Muscle layer of duodenum (tissue), 2 donors: ENCODE measurements at regions not wholly inside any gene's neighbourhood (a gene's known extent, or its start where the extent isn't known, plus 50 kb on each side); places are given as distances from the start of the nearest gene placed in this dataset.

Experiments used
- H3K27ac ChIP-seq: one replicate; pipeline ENCODE4 v1.7.0; 2013; ENCODE audit warnings: mild to moderate bottlenecking, low read length
- H3K27me3 ChIP-seq: one replicate; pipeline ENCODE4 v1.7.0; 2013; ENCODE audit warnings: low read depth, mild to moderate bottlenecking, control low read depth, low read length
- H3K36me3 ChIP-seq, 2 donors: one replicate each; pipeline ENCODE4 v1.7.0; 2013; ENCODE audit warnings: low read length in 2 of 2, control low read depth in 1 of 2, mild to moderate bottlenecking in 1 of 2; ENCODE audit not compliant: insufficient read depth in 2 of 2, control insufficient read depth in 1 of 2
- H3K4me1 ChIP-seq, 2 donors: one replicate each; pipeline ENCODE4 v1.7.0; 2013; ENCODE audit warnings: low read length in 2 of 2, mild to moderate bottlenecking in 2 of 2, control low read depth in 1 of 2, moderate library complexity in 1 of 2; ENCODE audit not compliant: insufficient read depth in 2 of 2, control insufficient read depth in 1 of 2
- H3K4me3 ChIP-seq, 2 donors: one replicate each; pipeline ENCODE4 v1.7.0; 2013; ENCODE audit warnings: low read length in 2 of 2, low read depth in 1 of 2, mild to moderate bottlenecking in 1 of 2
- H3K9me3 ChIP-seq, 2 donors: one replicate each; pipeline ENCODE4 v1.7.0; 2013; ENCODE audit warnings: low read length in 2 of 2, control low read depth in 1 of 2, mild to moderate bottlenecking in 1 of 2; ENCODE audit not compliant: control insufficient read depth in 1 of 2
- donor health status: healthy.

GRCh38 chr2:9681427-9681817 lies 50.6 kb upstream of the YWHAQ start:
- no peaks in the 10 kb centered on the region for H3K36me3 ChIP-seq
- no peaks in the 10 kb centered on the region for H3K27me3 ChIP-seq

DNA sequence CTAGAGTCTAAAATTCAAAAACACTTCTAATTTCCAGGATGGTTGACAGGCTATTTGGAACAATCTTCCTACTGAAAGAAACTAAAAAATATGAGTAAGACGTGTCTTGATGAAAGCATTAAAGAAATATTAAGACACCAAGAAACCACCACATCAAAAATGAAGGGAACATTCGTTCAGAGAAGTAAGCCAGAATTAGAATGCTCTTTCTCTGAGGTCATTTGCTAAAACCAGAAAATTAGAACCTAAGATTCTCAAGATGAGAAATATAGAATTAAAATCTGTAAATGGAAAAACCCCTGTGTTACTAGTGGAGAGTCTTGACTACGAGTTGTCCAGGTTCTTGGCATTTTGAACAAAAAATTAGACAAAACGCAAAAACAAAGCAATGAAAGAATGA lies 54.8 kb upstream of the YWHAQ start:
- no peak overlapping the region for H3K27ac ChIP-seq
- H3K27me3 ChIP-seq, result no peaks in the 10 kb centered on the region
- no peaks in the 10 kb centered on the region for H3K36me3 ChIP-seq
- no peaks in the 10 kb centered on the region for H3K9me3 ChIP-seq
- no peaks in the 10 kb centered on the region for H3K4me1 ChIP-seq
- H3K4me3 ChIP-seq, result no peak overlapping the region

More at GRCh38 chr2:9681427-9681817, 50.6 kb upstream of the YWHAQ start:
- Histone ChIP-seq H3K9me3 (no peaks in the 10 kb centered on the region), H3K27ac (no peak overlapping the region), H3K4me3 (no peak overlapping the region), H3K4me1 (no peaks in the 10 kb centered on the region)

DNA sequence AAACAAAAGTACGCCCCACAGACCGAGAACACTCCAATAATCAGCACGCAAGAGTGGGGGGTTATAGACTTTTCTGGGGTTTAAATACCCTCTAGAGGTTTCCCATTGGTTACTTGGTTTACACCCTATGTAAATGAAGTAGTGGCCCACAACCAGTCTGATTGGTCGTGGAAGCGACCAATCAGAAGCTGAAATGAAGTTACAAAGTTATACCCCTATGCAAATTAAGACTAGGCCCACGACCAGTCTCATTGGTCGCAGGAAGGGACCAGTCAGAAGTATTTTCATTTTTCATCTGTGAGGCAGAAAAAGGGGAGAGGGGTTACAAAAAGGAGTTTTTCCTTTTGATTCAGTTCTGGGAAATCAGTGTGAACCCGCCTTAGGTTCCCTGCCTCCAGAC lies 55.3 kb upstream of the YWHAQ start:
- no peaks in the 10 kb centered on the region for H3K9me3 ChIP-seq
- H3K27me3 ChIP-seq, result no peaks in the 10 kb centered on the region
- H3K27ac ChIP-seq, result no peak overlapping the region
- no peaks in the 10 kb centered on the region for H3K4me1 ChIP-seq
- no peaks in the 10 kb centered on the region for H3K36me3 ChIP-seq
- no peak overlapping the region for H3K4me3 ChIP-seq

DNA sequence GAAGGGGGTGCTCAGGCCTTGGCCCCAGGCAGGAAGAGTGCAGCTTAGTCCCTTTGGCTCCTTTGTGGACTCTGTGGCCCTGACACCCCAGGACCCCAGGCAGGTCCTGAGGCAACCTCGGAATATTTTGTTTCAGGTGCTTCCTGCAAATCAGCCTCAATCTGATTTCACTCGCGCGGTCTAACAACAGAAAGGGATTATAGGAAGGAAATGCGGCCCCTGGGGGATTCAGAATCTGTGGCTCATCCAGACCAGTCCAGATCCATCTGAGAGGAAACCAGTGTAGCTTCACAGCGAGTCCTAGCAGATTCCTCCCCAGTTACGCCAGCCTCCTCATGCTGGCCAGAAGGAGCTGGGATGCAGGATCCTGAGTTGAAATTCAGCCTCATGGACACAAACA lies 59.5 kb upstream of the YWHAQ start:
- Histone ChIP-seq H3K4me3 (no peak overlapping the region), H3K4me1 (peaks cover 0 to 17% of the 10 kb centered on the region in 2 donors), H3K36me3 (peaks cover 0 to 3% of the 10 kb centered on the region in 2 donors), H3K27ac (no peak overlapping the region), H3K9me3 (no peaks in the 10 kb centered on the region), H3K27me3 (no peaks in the 10 kb centered on the region)

GRCh38 chr2:9690716-9691498 lies 60.1 kb upstream of the YWHAQ start:
- Histone ChIP-seq H3K4me1 (peaks cover 0 to 17% of the 10 kb centered on the region in 2 donors), H3K4me3 (no peak overlapping the region), H3K27ac (no peak overlapping the region), H3K9me3 (no peaks in the 10 kb centered on the region), H3K36me3 (peaks cover 0 to 3% of the 10 kb centered on the region in 2 donors), H3K27me3 (no peaks in the 10 kb centered on the region)

DNA sequence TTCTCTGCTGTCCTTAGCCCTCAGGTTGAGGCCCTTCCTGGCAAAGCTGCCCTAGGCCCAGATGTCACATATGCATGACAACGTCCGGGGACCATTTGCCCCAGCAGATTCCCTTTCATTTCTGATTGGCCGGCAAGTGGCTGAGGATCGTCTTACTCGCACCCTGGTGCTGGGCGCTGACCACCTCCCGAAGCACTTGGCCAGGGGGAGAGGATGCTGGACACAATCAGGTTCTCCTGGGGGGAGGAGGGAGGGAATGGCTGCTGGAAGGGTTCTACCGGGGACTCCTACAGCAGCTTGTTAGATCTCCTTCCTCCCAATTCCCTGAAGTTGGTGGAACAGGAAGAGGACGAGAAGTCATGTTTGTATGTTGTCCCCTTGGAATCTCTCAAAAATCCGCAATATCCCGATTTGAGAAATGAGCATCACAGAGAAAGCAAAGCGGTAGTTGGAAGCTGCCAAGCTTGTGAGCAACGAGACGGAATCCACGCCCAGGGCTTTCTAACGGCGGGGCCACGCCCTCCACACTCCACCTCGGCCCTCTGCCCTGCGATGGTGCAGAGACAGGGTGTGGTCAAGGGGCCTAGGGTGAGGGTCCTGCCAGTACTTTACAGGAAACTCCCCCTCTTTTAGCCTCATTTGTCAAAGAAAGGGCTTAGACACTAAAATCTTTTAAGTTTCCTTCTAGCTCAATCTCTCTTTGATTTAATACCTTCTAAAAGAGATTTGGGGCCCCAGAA lies 61.8 kb upstream of the YWHAQ start:
- Histone ChIP-seq H3K4me1 (peaks cover 0 to 17% of the 10 kb centered on the region in 2 donors), H3K27me3 (no peaks in the 10 kb centered on the region), H3K4me3 (peak overlapping the region in 1 of 2 donors; percentile 38), H3K36me3 (peaks cover 0 to 3% of the 10 kb centered on the region in 2 donors), H3K9me3 (no peaks in the 10 kb centered on the region), H3K27ac (peak overlapping the region; percentile 45)

GRCh38 chr2:9693196-9693491 lies 62.3 kb upstream of the YWHAQ start:
- Histone ChIP-seq H3K36me3 (peaks cover 0 to 3% of the 10 kb centered on the region in 2 donors), H3K27me3 (no peaks in the 10 kb centered on the region), H3K9me3 (no peaks in the 10 kb centered on the region), H3K27ac (peak overlapping the region; percentile 45), H3K4me3 (peak overlapping the region in 1 of 2 donors; percentile 38), H3K4me1 (peaks cover 0 to 17% of the 10 kb centered on the region in 2 donors)

- no peaks in the 10 kb centered on the region for H3K27me3 ChIP-seq
- H3K27ac ChIP-seq, result no peak overlapping the region
- H3K36me3 ChIP-seq, result peaks cover 0 to 3% of the 10 kb centered on the region in 2 donors
- H3K4me3 ChIP-seq, result no peak overlapping the region
- H3K4me1 ChIP-seq, result peaks cover 0 to 17% of the 10 kb centered on the region in 2 donors
- H3K9me3 ChIP-seq, result no peaks in the 10 kb centered on the region
Measured at GRCh38 chr2:9693646-9694045, 62.8 kb upstream of the YWHAQ start.

GRCh38 chr2:9694661-9695234 lies 64.0 kb upstream of the YWHAQ start:
- Histone ChIP-seq H3K4me3 (no peak overlapping the region), H3K9me3 (no peaks in the 10 kb centered on the region), H3K4me1 (peaks cover 0 to 17% of the 10 kb centered on the region in 2 donors), H3K27me3 (no peaks in the 10 kb centered on the region), H3K27ac (no peak overlapping the region), H3K36me3 (peaks cover 0 to 3% of the 10 kb centered on the region in 2 donors)

- Histone ChIP-seq H3K9me3 (no peaks in the 10 kb centered on the region), H3K4me3 (no peak overlapping the region), H3K4me1 (peaks cover 0 to 17% of the 10 kb centered on the region in 2 donors), H3K36me3 (peaks cover 0 to 3% of the 10 kb centered on the region in 2 donors), H3K27me3 (no peaks in the 10 kb centered on the region), H3K27ac (no peak overlapping the region)
Measured at GRCh38 chr2:9695941-9696340, 65.1 kb upstream of the YWHAQ start.

DNA sequence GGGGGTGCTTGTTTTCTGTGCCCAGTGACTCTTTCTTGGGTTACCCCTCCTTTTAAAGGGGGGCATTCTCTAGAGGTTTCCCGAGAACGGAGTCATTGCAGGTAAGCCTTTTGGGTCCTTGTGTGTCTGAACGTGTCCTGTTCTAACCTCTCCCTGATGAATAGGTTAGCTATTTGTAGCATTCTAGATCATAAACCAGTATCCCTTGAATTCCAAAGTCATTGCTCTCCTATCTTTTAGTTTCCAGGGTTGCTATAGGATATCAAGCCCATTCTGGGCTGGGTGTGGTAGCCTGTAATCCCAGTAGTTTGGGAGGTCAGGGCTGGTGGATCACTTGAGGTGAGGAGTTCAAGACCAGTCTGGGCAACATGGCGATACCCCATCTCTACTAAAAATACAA lies 65.9 kb upstream of the YWHAQ start:
- H3K36me3 ChIP-seq, result peaks cover 0 to 3% of the 10 kb centered on the region in 2 donors
- H3K4me3 ChIP-seq, result no peak overlapping the region
- H3K27me3 ChIP-seq, result no peaks in the 10 kb centered on the region
- H3K27ac ChIP-seq, result no peak overlapping the region
- H3K9me3 ChIP-seq, result no peaks in the 10 kb centered on the region
- peaks cover 0 to 17% of the 10 kb centered on the region in 2 donors for H3K4me1 ChIP-seq
